GM19240 (cell line): ENCODE measurements at regions not wholly inside any gene's neighbourhood (a gene's known extent, or its start where the extent isn't known, plus 50 kb on each side); places are given as distances from the start of the nearest gene placed in this dataset.

Experiments
- DNase-seq: peaks from one replicate; pipeline ENCODE4 v3.0.0; 2011; ENCODE audit warnings: low spot score; ENCODE audit not compliant: insufficient read length

GRCh38 chr5:130268489-130268888, 364.2 kb downstream of the CHSY3 start:
- no peak for DNase-seq

- no peak for DNase-seq
These were observed 363.7 kb downstream of the CHSY3 start for GRCh38 chr5:130267926-130268325.

- DNase-seq = no peak
These were observed 356.2 kb downstream of the CHSY3 start for GRCh38 chr5:130260481-130260880.

GRCh38 chr5:130251931-130252330, 347.7 kb downstream of the CHSY3 start:
- no peak for DNase-seq

GRCh38 chr5:130243641-130244040, 339.4 kb downstream of the CHSY3 start:
- DNase-seq = no peak

- DNase-seq = no peak
These were observed 333.5 kb downstream of the CHSY3 start for GRCh38 chr5:130237721-130238120.
